NCI-H460 (cell line): ENCODE measurements at regions not wholly inside any gene's neighbourhood (a gene's known extent, or its start where the extent isn't known, plus 50 kb on each side); places are given as distances from the start of the nearest gene placed in this dataset.

Experiments used
- DNase-seq: peaks from one replicate; pipeline ENCODE4 v3.0.0-alpha.2; 2016; ENCODE audit warnings: low read depth; ENCODE audit errors: extremely low read depth

GRCh38 chr2:8300905-8301304 is 381.0 kb upstream of the ID2 start:
- no peak for DNase-seq

- no peak for DNase-seq
Measured at GRCh38 chr2:8303322-8303832, 378.5 kb upstream of the ID2 start.

GRCh38 chr2:8304821-8305766 is 376.8 kb upstream of the ID2 start:
- DNase-seq: no peak

- DNase-seq: no peak
Measured at GRCh38 chr2:8306530-8307351, 375.1 kb upstream of the ID2 start.

GRCh38 chr2:8307606-8308180 is 374.2 kb upstream of the ID2 start:
- DNase-seq: no peak

GRCh38 chr2:8309131-8309530 is 372.7 kb upstream of the ID2 start:
- no peak for DNase-seq

GRCh38 chr2:8310557-8311455 is 371.1 kb upstream of the ID2 start:
- no peak for DNase-seq

GRCh38 chr2:8312221-8312620 is 369.6 kb upstream of the ID2 start:
- DNase-seq: no peak

GRCh38 chr2:8312861-8313830 is 368.7 kb upstream of the ID2 start:
- DNase-seq: peak; percentile 30

- DNase-seq: no peak
Measured at GRCh38 chr2:8314063-8314462, 367.8 kb upstream of the ID2 start.

GRCh38 chr2:8315531-8316165 is 366.2 kb upstream of the ID2 start:
- DNase-seq: no peak

- no peak for DNase-seq
Measured at GRCh38 chr2:8316356-8316755, 365.5 kb upstream of the ID2 start.

- no peak for DNase-seq
Measured at GRCh38 chr2:8317418-8317817, 364.4 kb upstream of the ID2 start.

GRCh38 chr2:8319219-8319618 is 362.6 kb upstream of the ID2 start:
- no peak for DNase-seq

GRCh38 chr2:8320311-8321066 is 361.4 kb upstream of the ID2 start:
- no peak for DNase-seq

GRCh38 chr2:8322634-8323033 is 359.2 kb upstream of the ID2 start:
- DNase-seq: no peak

- DNase-seq: no peak
Measured at GRCh38 chr2:8324164-8324856, 357.5 kb upstream of the ID2 start.
